Ascending aorta (tissue), 2 donors: ENCODE measurements at regions not wholly inside any gene's neighbourhood (a gene's known extent, or its start where the extent isn't known, plus 50 kb on each side); places are given as distances from the start of the nearest gene placed in this dataset.

Experiments
- DNase-seq, 2 donors: peaks; one replicate each; pipeline ENCODE4 v3.0.0-alpha.2; 2019; ENCODE audit warnings: low spot score in 2 of 2
- H3K27ac ChIP-seq, 2 donors: fragments of 200-600 bp; sonication (generic); one replicate each; pipeline ENCODE4 v1.5.1; 2016 to 2017; ENCODE audit warnings: mild to moderate bottlenecking in 1 of 2
- H3K27me3 ChIP-seq: fragments of 200-600 bp; sonication (generic); one replicate; pipeline ENCODE4 v1.5.1; 2017
- H3K36me3 ChIP-seq, 2 donors: fragments of 200-600 bp; sonication (generic); one replicate each; pipeline ENCODE4 v1.5.1; 2016
- H3K4me1 ChIP-seq, 2 donors: fragments of 200-600 bp; sonication (generic); one replicate each; pipeline ENCODE4 v1.5.1; 2016 to 2017; ENCODE audit warnings: mild to moderate bottlenecking in 1 of 2
- H3K4me3 ChIP-seq, 2 donors: fragments of 200-600 bp; sonication (generic); one replicate each; pipeline ENCODE4 v1.5.1; 2016 to 2017; ENCODE audit warnings: mild to moderate bottlenecking in 1 of 2
- H3K9me3 ChIP-seq, 2 donors: fragments of 200-600 bp; sonication (generic); one replicate each; pipeline ENCODE4 v1.5.1; 2016
- CTCF ChIP-seq, 3 experiments: fragments of 200-600 bp in 2 of 3; fragments of 450-650 bp in 1 of 3; sonication (generic) in 2 of 3; IDR thresholded peaks; one replicate each; pipeline ENCODE4 v1.5.1; 2016 to 2019; ENCODE audit warnings: antibody characterized with exemption in 3 of 3, mild to moderate bottlenecking in 1 of 3, moderate library complexity in 1 of 3
- intact Hi-C: fragments of 100-400 bp; cut with DNase I; formaldehyde crosslinking; loops from one replicate; pipeline ENCODE4 v1.15.1; 2023

- no peaks in the 10 kb centered on the region for H3K27me3 ChIP-seq
- H3K36me3 ChIP-seq = no peaks in the 10 kb centered on the region
- intact Hi-C loops = loop anchor here (1.0 to 10.0 kb wide), 5 partner anchors 20 to 243 kb away; no protein-coding TSS in a partner anchor
- H3K27ac ChIP-seq = peak overlapping the region; percentile 89 to 95
- no peak for TF ChIP-seq CTCF (IDR thresholded peaks at IDR 0.05)
- no peaks in the 10 kb centered on the region for H3K9me3 ChIP-seq
- peaks cover 16 to 34% of the 10 kb centered on the region in 2 donors for H3K4me1 ChIP-seq
- peak overlapping the region; percentile 12 to 50 for H3K4me3 ChIP-seq
- peak in 1 of 2 donors; percentile 75 for DNase-seq
These were observed 95.1 kb upstream of the TSPAN2 start for GRCh38 chr1:115184260-115184950.

GRCh38 chr1:115183721-115184259 is 94.5 kb upstream of the TSPAN2 start:
- intact Hi-C loops = loop anchor here (1.0 to 10.0 kb wide), 5 partner anchors 19 to 244 kb away; no protein-coding TSS in a partner anchor
- no peak for DNase-seq
- Histone ChIP-seq H3K27me3 (no peaks in the 10 kb centered on the region), H3K27ac (peak overlapping the region; percentile 89 to 95), H3K36me3 (no peaks in the 10 kb centered on the region), H3K9me3 (no peaks in the 10 kb centered on the region), H3K4me3 (peak overlapping the region in 1 of 2 donors; percentile 13), H3K4me1 (peaks cover 16 to 30% of the 10 kb centered on the region in 2 donors)
- TF ChIP-seq CTCF (IDR thresholded peaks at IDR 0.05) = no peak

- Histone ChIP-seq H3K9me3 (no peaks in the 10 kb centered on the region), H3K27ac (peak overlapping the region; percentile 89 to 95), H3K4me3 (no peak overlapping the region), H3K4me1 (peaks cover 16 to 26% of the 10 kb centered on the region in 2 donors), H3K27me3 (no peaks in the 10 kb centered on the region), H3K36me3 (no peaks in the 10 kb centered on the region)
- DNase-seq = no peak
- no peak for TF ChIP-seq CTCF (IDR thresholded peaks at IDR 0.05)
- intact Hi-C loops = loop anchor here (5.0 to 10.0 kb wide), 2 partner anchors 118 to 244 kb away; no protein-coding TSS in a partner anchor
These were observed 93.9 kb upstream of the TSPAN2 start for GRCh38 chr1:115183158-115183557.

- DNase-seq = no peak
- no peaks in the 10 kb centered on the region for H3K36me3 ChIP-seq
- no peaks in the 10 kb centered on the region for H3K9me3 ChIP-seq
- intact Hi-C loops = loop anchor here (5.0 to 10.0 kb wide), 2 partner anchors 117 to 245 kb away; no protein-coding TSS in a partner anchor
- H3K4me1 ChIP-seq = peaks cover 16 to 26% of the 10 kb centered on the region in 2 donors
- H3K27ac ChIP-seq = no peak overlapping the region
- H3K4me3 ChIP-seq = no peak overlapping the region
- H3K27me3 ChIP-seq = no peaks in the 10 kb centered on the region
- no peak for TF ChIP-seq CTCF (IDR thresholded peaks at IDR 0.05)
These were observed 92.9 kb upstream of the TSPAN2 start for GRCh38 chr1:115182012-115182715.

- Histone ChIP-seq H3K36me3 (no peaks in the 10 kb centered on the region), H3K4me3 (no peak overlapping the region), H3K4me1 (peaks cover 12 to 24% of the 10 kb centered on the region in 2 donors), H3K27me3 (no peaks in the 10 kb centered on the region), H3K27ac (no peak overlapping the region), H3K9me3 (no peaks in the 10 kb centered on the region)
- no peak for DNase-seq
- intact Hi-C loops = loop anchor here (5.0 to 10.0 kb wide), 2 partner anchors 116 to 246 kb away; no protein-coding TSS in a partner anchor
- no peak for TF ChIP-seq CTCF (IDR thresholded peaks at IDR 0.05)
These were observed 91.9 kb upstream of the TSPAN2 start for GRCh38 chr1:115181231-115181630.
